ENCODE measurements at regions not wholly inside any gene's neighbourhood (a gene's known extent, or its start where the extent isn't known, plus 50 kb on each side); places are given as distances from the start of the nearest gene placed in this dataset.
"Not testable (repeated sequence)": the region's sequence is repeated elsewhere in the genome, so short reads cannot be mapped to it uniquely, and the experiment has no call there.

- Histone ChIP-seq H3K36me3 (ENCODE audit: control insufficient read depth, insufficient read depth, low read length) (no peaks in the 10 kb centered on the region), H3K4me1 (ENCODE audit: control insufficient read depth, insufficient read depth, low read length) (no peaks in the 10 kb centered on the region), H3K27me3 (ENCODE audit: control insufficient read depth, insufficient read depth, low read length) (peaks cover 12% of the 10 kb centered on the region; the same call in 1 of the 2 replicates), H3K9me3 (ENCODE audit: control insufficient read depth, insufficient read depth, low read depth, low read length) (no peaks in the 10 kb centered on the region), H3K4me3 (ENCODE audit: low read depth, low read length) (no peak overlapping the region), H3K9ac (ENCODE audit: low read length) (no peak overlapping the region), H3K27ac (ENCODE audit: low read depth, low read length) (no peak overlapping the region)
Measured at GRCh38 chr4:24369507-24370029, 214.8 kb downstream of the DHX15 start.

- peaks cover 12% of the 10 kb centered on the region; the same call in 1 of the 2 replicates for H3K27me3 ChIP-seq (ENCODE audit: control insufficient read depth, insufficient read depth, low read length)
- H3K9me3 ChIP-seq (ENCODE audit: control insufficient read depth, insufficient read depth, low read depth, low read length), result no peaks in the 10 kb centered on the region
- H3K9ac ChIP-seq (ENCODE audit: low read length), result no peak overlapping the region
- H3K4me3 ChIP-seq (ENCODE audit: low read depth, low read length), result no peak overlapping the region
- H3K36me3 ChIP-seq (ENCODE audit: control insufficient read depth, insufficient read depth, low read length), result no peaks in the 10 kb centered on the region
- H3K27ac ChIP-seq (ENCODE audit: low read depth, low read length), result no peak overlapping the region
- H3K4me1 ChIP-seq (ENCODE audit: control insufficient read depth, insufficient read depth, low read length), result no peaks in the 10 kb centered on the region
Measured at GRCh38 chr4:24368801-24369200, 215.6 kb downstream of the DHX15 start.

- no peaks in the 10 kb centered on the region for H3K4me1 ChIP-seq (ENCODE audit: control insufficient read depth, insufficient read depth, low read length)
- H3K9me3 ChIP-seq (ENCODE audit: control insufficient read depth, insufficient read depth, low read depth, low read length), result no peaks in the 10 kb centered on the region
- no peak overlapping the region for H3K4me3 ChIP-seq (ENCODE audit: low read depth, low read length)
- H3K27ac ChIP-seq (ENCODE audit: low read depth, low read length), result no peak overlapping the region
- peaks cover 24% of the 10 kb centered on the region for H3K27me3 ChIP-seq (ENCODE audit: control insufficient read depth, insufficient read depth, low read length)
- no peaks in the 10 kb centered on the region for H3K36me3 ChIP-seq (ENCODE audit: control insufficient read depth, insufficient read depth, low read length)
- H3K9ac ChIP-seq (ENCODE audit: low read length), result no peak overlapping the region
Measured at GRCh38 chr4:24364852-24365251, 219.5 kb downstream of the DHX15 start.

- Histone ChIP-seq H3K9me3 (ENCODE audit: control insufficient read depth, insufficient read depth, low read depth, low read length) (no peaks in the 10 kb centered on the region), H3K27me3 (ENCODE audit: control insufficient read depth, insufficient read depth, low read length) (peaks cover 28% of the 10 kb centered on the region), H3K9ac (ENCODE audit: low read length) (no peak overlapping the region)
Measured at GRCh38 chr4:24364249-24364648, 220.1 kb downstream of the DHX15 start.

GRCh38 chr4:24363751-24364150 lies 220.6 kb downstream of the DHX15 start:
- Histone ChIP-seq H3K27me3 (ENCODE audit: control insufficient read depth, insufficient read depth, low read length) (peaks cover 30% of the 10 kb centered on the region), H3K9ac (ENCODE audit: low read length) (no peak overlapping the region), H3K27ac (ENCODE audit: low read depth, low read length) (no peak overlapping the region), H3K36me3 (ENCODE audit: control insufficient read depth, insufficient read depth, low read length) (no peaks in the 10 kb centered on the region), H3K9me3 (ENCODE audit: control insufficient read depth, insufficient read depth, low read depth, low read length) (no peaks in the 10 kb centered on the region), H3K4me3 (ENCODE audit: low read depth, low read length) (no peak overlapping the region), H3K4me1 (ENCODE audit: control insufficient read depth, insufficient read depth, low read length) (no peaks in the 10 kb centered on the region)

More at GRCh38 chr4:24364249-24364648, 220.1 kb downstream of the DHX15 start:
- H3K27ac ChIP-seq (ENCODE audit: low read depth, low read length), result no peak overlapping the region
- H3K36me3 ChIP-seq (ENCODE audit: control insufficient read depth, insufficient read depth, low read length), result no peaks in the 10 kb centered on the region
- H3K4me3 ChIP-seq (ENCODE audit: low read depth, low read length), result no peak overlapping the region
- H3K4me1 ChIP-seq (ENCODE audit: control insufficient read depth, insufficient read depth, low read length), result no peaks in the 10 kb centered on the region

- Histone ChIP-seq H3K9me3 (ENCODE audit: control insufficient read depth, insufficient read depth, low read depth, low read length) (no peaks in the 10 kb centered on the region), H3K9ac (ENCODE audit: low read length) (no peak overlapping the region), H3K4me3 (ENCODE audit: low read depth, low read length) (no peak overlapping the region), H3K4me1 (ENCODE audit: control insufficient read depth, insufficient read depth, low read length) (peaks cover 6% of the 10 kb centered on the region), H3K27ac (ENCODE audit: low read depth, low read length) (no peak overlapping the region), H3K36me3 (ENCODE audit: control insufficient read depth, insufficient read depth, low read length) (no peaks in the 10 kb centered on the region), H3K27me3 (ENCODE audit: control insufficient read depth, insufficient read depth, low read length) (0 out of 2 replicates have a peak, but pooled peaks cover 1% of the 10 kb centered on the region)
Measured at GRCh38 chr4:24352112-24352511, 232.2 kb downstream of the DHX15 start.

GRCh38 chr4:24349168-24349996 lies 235.0 kb downstream of the DHX15 start:
- H3K9ac ChIP-seq (ENCODE audit: low read length); H3K4me3 ChIP-seq (ENCODE audit: low read depth, low read length); H3K9me3 ChIP-seq (ENCODE audit: control insufficient read depth, insufficient read depth, low read depth, low read length); H3K36me3 ChIP-seq (ENCODE audit: control insufficient read depth, insufficient read depth, low read length); H3K27ac ChIP-seq (ENCODE audit: low read depth, low read length); H3K27me3 ChIP-seq (ENCODE audit: control insufficient read depth, insufficient read depth, low read length); H3K4me1 ChIP-seq (ENCODE audit: control insufficient read depth, insufficient read depth, low read length): not testable (repeated sequence)

- no peaks in the 10 kb centered on the region for H3K27me3 ChIP-seq (ENCODE audit: control insufficient read depth, insufficient read depth, low read length)
- no peaks in the 10 kb centered on the region for H3K9me3 ChIP-seq (ENCODE audit: control insufficient read depth, insufficient read depth, low read depth, low read length)
- H3K9ac ChIP-seq (ENCODE audit: low read length), result no peak overlapping the region
- H3K4me3 ChIP-seq (ENCODE audit: low read depth, low read length), result no peak overlapping the region
- no peak overlapping the region for H3K27ac ChIP-seq (ENCODE audit: low read depth, low read length)
- H3K4me1 ChIP-seq (ENCODE audit: control insufficient read depth, insufficient read depth, low read length), result 0 out of 2 replicates have a peak, but pooled peaks cover 4% of the 10 kb centered on the region
- peaks cover 18% of the 10 kb centered on the region for H3K36me3 ChIP-seq (ENCODE audit: control insufficient read depth, insufficient read depth, low read length)
Measured at GRCh38 chr4:24339260-24339659, 245.1 kb downstream of the DHX15 start.

GRCh38 chr4:24337451-24338190 lies 246.7 kb downstream of the DHX15 start:
- Histone ChIP-seq H3K36me3 (ENCODE audit: control insufficient read depth, insufficient read depth, low read length) (peaks cover 25% of the 10 kb centered on the region), H3K9me3 (ENCODE audit: control insufficient read depth, insufficient read depth, low read depth, low read length) (no peaks in the 10 kb centered on the region), H3K4me1 (ENCODE audit: control insufficient read depth, insufficient read depth, low read length) (0 out of 2 replicates have a peak, but pooled peaks cover 4% of the 10 kb centered on the region), H3K4me3 (ENCODE audit: low read depth, low read length) (no peak overlapping the region), H3K27ac (ENCODE audit: low read depth, low read length) (no peak overlapping the region), H3K27me3 (ENCODE audit: control insufficient read depth, insufficient read depth, low read length) (no peaks in the 10 kb centered on the region), H3K9ac (ENCODE audit: low read length) (no peak overlapping the region)

- no peak overlapping the region for H3K9ac ChIP-seq (ENCODE audit: low read length)
- no peaks in the 10 kb centered on the region for H3K9me3 ChIP-seq (ENCODE audit: control insufficient read depth, insufficient read depth, low read depth, low read length)
- no peaks in the 10 kb centered on the region for H3K27me3 ChIP-seq (ENCODE audit: control insufficient read depth, insufficient read depth, low read length)
- H3K36me3 ChIP-seq (ENCODE audit: control insufficient read depth, insufficient read depth, low read length), result peaks cover 43% of the 10 kb centered on the region
- H3K4me3 ChIP-seq (ENCODE audit: low read depth, low read length), result no peak overlapping the region
- peaks cover 4% of the 10 kb centered on the region; the same call in 1 of the 2 replicates for H3K4me1 ChIP-seq (ENCODE audit: control insufficient read depth, insufficient read depth, low read length)
- no peak overlapping the region for H3K27ac ChIP-seq (ENCODE audit: low read depth, low read length)
Measured at GRCh38 chr4:24335616-24336015, 248.7 kb downstream of the DHX15 start.

GRCh38 chr4:24334906-24335305 lies 249.4 kb downstream of the DHX15 start:
- Histone ChIP-seq H3K9ac (ENCODE audit: low read length) (no peak overlapping the region), H3K4me1 (ENCODE audit: control insufficient read depth, insufficient read depth, low read length) (peaks cover 10% of the 10 kb centered on the region; the same call in 1 of the 2 replicates), H3K36me3 (ENCODE audit: control insufficient read depth, insufficient read depth, low read length) (peaks cover 50% of the 10 kb centered on the region), H3K27ac (ENCODE audit: low read depth, low read length) (no peak overlapping the region), H3K4me3 (ENCODE audit: low read depth, low read length) (no peak overlapping the region), H3K9me3 (ENCODE audit: control insufficient read depth, insufficient read depth, low read depth, low read length) (no peaks in the 10 kb centered on the region), H3K27me3 (ENCODE audit: control insufficient read depth, insufficient read depth, low read length) (no peaks in the 10 kb centered on the region)

All from HUES6 (cell line).